Cardiac fibroblast (primary cell): ENCODE measurements at regions not wholly inside any gene's neighbourhood (a gene's known extent, or its start where the extent isn't known, plus 50 kb on each side); places are given as distances from the start of the nearest gene placed in this dataset.

Experiments used
- DNase-seq, 2 donors: peaks; one replicate each; pipeline versions ENCODE4 v3.0.0 to v3.0.0-alpha.2; 2010; ENCODE audit warnings: low read depth in 2 of 2
- H3K4me3 ChIP-seq, 2 donors: replicated peaks in 1 of 2; 1 replicate in 1 of 2; 2 replicates in 1 of 2; pipeline ENCODE4 v1.5.1; 2011; ENCODE audit warnings: low read depth in 2 of 2, low read length in 2 of 2, mild to moderate bottlenecking in 2 of 2, moderate library complexity in 1 of 2
- CTCF ChIP-seq: IDR thresholded peaks from one replicate; pipeline ENCODE4 v1.5.1; 2011; ENCODE audit warnings: low read depth, mild to moderate bottlenecking, low read length, inconsistent platforms

GRCh38 chr3:117442566-117442965, 733.0 kb downstream of the TUSC7 start:
- TF ChIP-seq CTCF, result no peak
- no peak overlapping the region for H3K4me3 ChIP-seq
- no peak for DNase-seq

- no peak overlapping the region for H3K4me3 ChIP-seq
- no peak for TF ChIP-seq CTCF
- DNase-seq, result peak; percentile 18 to 38
Measured at GRCh38 chr3:117443014-117443413, 733.4 kb downstream of the TUSC7 start.

- DNase-seq, result no peak
- TF ChIP-seq CTCF, result no peak
- H3K4me3 ChIP-seq, result no peak overlapping the region
Measured at GRCh38 chr3:117444175-117444574, 734.6 kb downstream of the TUSC7 start.

- no peak overlapping the region for H3K4me3 ChIP-seq
- TF ChIP-seq CTCF, result no peak
- DNase-seq, result no peak
Measured at GRCh38 chr3:117447419-117447818, 737.8 kb downstream of the TUSC7 start.

GRCh38 chr3:117450026-117450425, 740.4 kb downstream of the TUSC7 start:
- no peak for TF ChIP-seq CTCF
- no peak for DNase-seq
- no peak overlapping the region for H3K4me3 ChIP-seq

- no peak overlapping the region for H3K4me3 ChIP-seq
- TF ChIP-seq CTCF, result no peak
- no peak for DNase-seq
Measured at GRCh38 chr3:117454254-117454653, 744.7 kb downstream of the TUSC7 start.

GRCh38 chr3:117454908-117455307, 745.3 kb downstream of the TUSC7 start:
- H3K4me3 ChIP-seq, result no peak overlapping the region
- no peak for TF ChIP-seq CTCF
- no peak for DNase-seq
